Limb (tissue), 2 donors: ENCODE measurements at regions not wholly inside any gene's neighbourhood (a gene's known extent, or its start where the extent isn't known, plus 50 kb on each side); places are given as distances from the start of the nearest gene placed in this dataset.
A peak's percentile ranks its signal among the peaks of the same experiment; 100 is the strongest.
"Not testable (repeated sequence)": the region's sequence is repeated elsewhere in the genome, so short reads cannot be mapped to it uniquely, and the experiment has no call there.

Source experiments
- DNase-seq, 2 donors: peaks; one replicate each; pipeline ENCODE4 v3.0.0-alpha.2; 2016; ENCODE audit errors: extremely low spot score in 2 of 2

GRCh38 chr2:186294248-186294888 is 191.7 kb upstream of the ZC3H15 start:
- no peak for DNase-seq

- DNase-seq, result no peak
Observed at GRCh38 chr2:186299610-186300009, 186.4 kb upstream of the ZC3H15 start.

GRCh38 chr2:186302263-186302662 is 183.8 kb upstream of the ZC3H15 start:
- no peak for DNase-seq

- no peak for DNase-seq
Observed at GRCh38 chr2:186303091-186303490, 183.0 kb upstream of the ZC3H15 start.

GRCh38 chr2:186304064-186304463 is 182.0 kb upstream of the ZC3H15 start:
- no peak for DNase-seq

- no peak for DNase-seq
Observed at GRCh38 chr2:186306754-186307153, 179.3 kb upstream of the ZC3H15 start.

GRCh38 chr2:186307871-186308270 is 178.2 kb upstream of the ZC3H15 start:
- DNase-seq, result no peak

GRCh38 chr2:186308347-186308746 is 177.7 kb upstream of the ZC3H15 start:
- DNase-seq, result no peak

GRCh38 chr2:186309901-186310300 is 176.2 kb upstream of the ZC3H15 start:
- DNase-seq, result no peak

GRCh38 chr2:186319105-186319504 is 167.0 kb upstream of the ZC3H15 start:
- no peak for DNase-seq

- no peak for DNase-seq
Observed at GRCh38 chr2:186325827-186326535, 160.1 kb upstream of the ZC3H15 start.

- no peak for DNase-seq
Observed at GRCh38 chr2:186327251-186327868, 158.7 kb upstream of the ZC3H15 start.

- DNase-seq, result peak in 1 of 2 donors; percentile 24
Observed at GRCh38 chr2:186328838-186329237, 157.2 kb upstream of the ZC3H15 start.

GRCh38 chr2:186330050-186330449 is 156.0 kb upstream of the ZC3H15 start:
- DNase-seq, result no peak

- DNase-seq, result no peak
Observed at GRCh38 chr2:186339716-186340115, 146.3 kb upstream of the ZC3H15 start.

GRCh38 chr2:186342029-186342428 is 144.0 kb upstream of the ZC3H15 start:
- DNase-seq, result no peak

GRCh38 chr2:186345745-186346144 is 140.3 kb upstream of the ZC3H15 start:
- no peak for DNase-seq

GRCh38 chr2:186346216-186346615 is 139.8 kb upstream of the ZC3H15 start:
- DNase-seq, result no peak

GRCh38 chr2:186347472-186347871 is 138.6 kb upstream of the ZC3H15 start:
- no peak for DNase-seq

GRCh38 chr2:186348200-186348599 is 137.9 kb upstream of the ZC3H15 start:
- no peak for DNase-seq

- DNase-seq, result peak in 1 of 2 donors; percentile 69
Observed at GRCh38 chr2:186349508-186349907, 136.6 kb upstream of the ZC3H15 start.

GRCh38 chr2:186354160-186354559 is 131.9 kb upstream of the ZC3H15 start:
- not testable (repeated sequence) for DNase-seq

GRCh38 chr2:186365406-186365805 is 120.7 kb upstream of the ZC3H15 start:
- no peak for DNase-seq
